Skeletal muscle tissue (tissue), 3 donors: ENCODE measurements at regions not wholly inside any gene's neighbourhood (a gene's known extent, or its start where the extent isn't known, plus 50 kb on each side); places are given as distances from the start of the nearest gene placed in this dataset.
"Not testable (repeated sequence)": the region's sequence is repeated elsewhere in the genome, so short reads cannot be mapped to it uniquely, and the experiment has no call there.

Experiments used
- H3K27ac ChIP-seq: one replicate; pipeline ENCODE4 v1.7.0; 2013; ENCODE audit warnings: mild to moderate bottlenecking, low read depth, low read length, inconsistent platforms
- H3K27me3 ChIP-seq, 3 donors: one replicate each; pipeline ENCODE4 v1.7.0; 2013; ENCODE audit warnings: low read length in 3 of 3; ENCODE audit not compliant: control insufficient read depth in 3 of 3, insufficient read depth in 3 of 3
- H3K36me3 ChIP-seq, 3 donors: one replicate each; pipeline ENCODE4 v1.7.0; 2013; ENCODE audit warnings: low read length in 3 of 3; ENCODE audit not compliant: control insufficient read depth in 3 of 3, insufficient read depth in 3 of 3
- H3K4me1 ChIP-seq, 3 donors: one replicate each; pipeline ENCODE4 v1.7.0; 2013; ENCODE audit warnings: low read length in 3 of 3, mild to moderate bottlenecking in 3 of 3; ENCODE audit not compliant: control insufficient read depth in 3 of 3, insufficient read depth in 3 of 3
- H3K4me3 ChIP-seq, 3 donors: one replicate each; pipeline ENCODE4 v1.7.0; 2013; ENCODE audit warnings: low read length in 3 of 3
- H3K9ac ChIP-seq, 3 donors: one replicate each; pipeline ENCODE4 v1.7.0; 2013; ENCODE audit warnings: low read length in 3 of 3, mild to moderate bottlenecking in 3 of 3, moderate library complexity in 2 of 3, low read depth in 1 of 3
- H3K9me3 ChIP-seq, 3 donors: one replicate each; pipeline ENCODE4 v1.7.0; 2013; ENCODE audit warnings: low read length in 3 of 3; ENCODE audit not compliant: control insufficient read depth in 3 of 3
- donor health status: Osteomylitis.

DNA sequence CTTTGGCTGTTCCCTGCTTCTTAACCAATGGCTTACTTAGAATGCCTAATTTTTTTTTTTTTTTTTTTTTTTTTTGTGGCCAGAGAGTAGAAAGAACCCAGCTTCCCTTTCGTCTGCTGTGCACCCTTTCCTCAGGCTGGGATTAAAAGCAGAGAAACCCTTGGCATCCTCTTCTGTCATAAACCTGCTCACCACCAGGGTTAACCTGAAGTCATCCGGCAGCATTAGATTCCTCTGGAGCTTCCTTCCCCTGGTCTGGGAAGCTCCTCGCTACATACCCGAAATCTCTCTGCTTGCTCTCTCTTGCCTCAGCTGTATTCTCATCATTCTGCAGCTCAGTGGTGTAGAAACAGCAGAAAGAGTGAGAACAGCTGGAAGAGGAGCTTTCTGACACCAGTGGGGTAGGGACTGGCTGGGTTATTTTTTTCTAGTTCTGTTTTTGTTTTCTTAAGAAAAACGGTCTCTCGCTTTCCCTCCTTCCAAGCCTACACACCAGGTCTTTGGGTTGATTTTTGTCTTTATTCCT, 339.0 kb upstream of the MEIS1 start:
- Histone ChIP-seq H3K27ac (no peak overlapping the region), H3K9me3 (peaks cover 0 to 2% (median 0%) of the 10 kb centered on the region in 3 donors), H3K4me3 (no peak overlapping the region), H3K9ac (no peak overlapping the region), H3K36me3 (no peaks in the 10 kb centered on the region), H3K27me3 (no peaks in the 10 kb centered on the region), H3K4me1 (no peaks in the 10 kb centered on the region)

DNA sequence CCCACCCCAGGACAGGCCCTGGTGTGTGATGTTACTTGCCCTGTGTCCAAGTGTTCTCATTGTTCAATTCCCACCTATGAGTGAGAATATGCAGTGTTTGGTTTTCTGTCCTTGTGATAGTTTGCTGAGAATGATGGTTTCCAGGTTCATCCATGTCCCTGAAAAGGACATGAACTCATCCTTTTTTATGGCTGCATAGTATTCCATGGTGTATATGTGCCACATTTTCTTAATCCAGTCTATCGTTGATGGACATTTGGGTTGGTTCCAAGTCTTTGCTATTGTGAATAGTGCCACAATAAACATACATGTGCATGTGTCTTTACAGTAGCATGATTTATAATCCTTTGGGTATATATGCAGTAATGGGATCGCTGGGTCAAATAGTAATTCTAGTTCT, 340.2 kb upstream of the MEIS1 start:
- H3K9me3 ChIP-seq, H3K4me1 ChIP-seq, H3K9ac ChIP-seq, H3K27me3 ChIP-seq, H3K36me3 ChIP-seq, H3K27ac ChIP-seq, H3K4me3 ChIP-seq: not testable (repeated sequence)

DNA sequence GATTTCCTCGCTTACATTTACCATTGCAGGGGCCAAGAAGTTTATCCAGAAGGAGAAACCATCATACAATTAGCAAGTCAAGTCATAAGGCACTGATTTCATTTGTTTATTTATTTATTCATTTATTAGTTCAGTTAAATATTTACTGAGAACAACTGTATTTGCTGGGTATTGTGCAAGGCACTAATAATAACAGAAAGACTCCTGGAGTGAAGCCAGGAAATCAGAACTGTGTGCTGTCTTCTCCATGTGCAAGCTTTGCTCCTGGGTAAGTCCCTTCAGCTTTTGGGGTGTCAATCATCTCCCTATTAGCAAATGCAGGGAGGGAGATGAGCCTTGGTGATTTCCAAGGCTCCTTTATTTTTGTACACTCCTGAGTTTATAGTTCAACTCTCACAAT, 341.6 kb upstream of the MEIS1 start:
- Histone ChIP-seq H3K9ac (no peak overlapping the region), H3K27me3 (no peaks in the 10 kb centered on the region), H3K27ac (no peak overlapping the region), H3K4me3 (no peak overlapping the region), H3K36me3 (no peaks in the 10 kb centered on the region), H3K9me3 (peaks cover 0 to 2% (median 0%) of the 10 kb centered on the region in 3 donors), H3K4me1 (no peaks in the 10 kb centered on the region)

DNA sequence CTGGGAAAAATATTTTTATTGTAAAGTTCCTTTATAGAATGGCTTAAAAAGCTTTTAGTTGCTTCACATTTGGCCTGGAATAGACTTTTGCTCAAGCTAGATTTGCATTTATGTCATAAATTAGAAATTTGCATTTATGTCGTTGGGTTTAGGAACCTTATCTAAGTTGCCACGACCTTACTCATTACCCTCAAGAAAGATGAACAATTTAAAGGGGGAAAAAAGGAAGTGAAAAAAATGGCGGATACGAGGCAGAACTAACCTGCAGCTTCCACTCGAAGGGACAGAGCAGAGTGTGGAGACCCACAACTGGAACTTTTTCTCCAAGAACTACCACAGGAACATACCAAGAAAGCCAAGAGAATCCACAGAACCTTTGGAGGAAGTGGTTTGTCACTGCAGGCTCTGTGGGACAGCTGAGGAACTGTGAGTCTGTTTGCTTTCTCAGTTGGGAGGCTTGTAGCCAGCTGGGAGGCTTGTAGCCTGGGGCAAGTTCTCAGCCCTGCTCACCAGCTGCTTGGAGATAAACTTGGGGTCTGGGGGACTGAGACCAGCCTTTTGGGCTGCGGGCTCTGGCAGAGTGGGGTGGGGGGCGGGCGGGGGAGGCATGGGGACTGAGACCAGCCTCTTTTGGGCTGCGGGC, 349.9 kb upstream of the MEIS1 start:
- Histone ChIP-seq H3K4me1 (no peaks in the 10 kb centered on the region), H3K36me3 (no peaks in the 10 kb centered on the region), H3K27ac (no peak overlapping the region), H3K4me3 (no peak overlapping the region), H3K9me3 (no peaks in the 10 kb centered on the region), H3K9ac (no peak overlapping the region), H3K27me3 (peaks cover 0 to 4% (median 0%) of the 10 kb centered on the region in 3 donors)

DNA sequence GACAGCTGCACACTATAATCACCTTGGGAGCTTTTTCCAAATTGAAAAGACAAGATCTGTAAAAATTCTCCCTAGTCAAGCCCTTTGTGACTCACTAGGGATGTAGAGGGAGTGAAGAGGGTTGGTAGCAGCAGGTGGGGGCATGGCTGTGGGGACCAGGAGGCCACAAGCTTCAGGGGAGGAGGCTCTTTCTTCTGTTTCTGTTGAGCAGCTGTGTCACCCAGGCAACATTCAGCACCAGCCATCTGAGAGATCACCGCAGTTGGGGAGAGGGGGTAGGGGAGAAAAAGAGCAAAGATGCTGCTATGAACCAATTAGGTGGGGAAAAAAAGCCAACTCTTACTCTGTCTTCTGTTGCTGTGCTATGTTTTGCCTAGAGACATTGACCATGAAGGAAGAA, 352.3 kb upstream of the MEIS1 start:
- no peak overlapping the region for H3K9ac ChIP-seq
- peaks cover 0 to 6% (median 0%) of the 10 kb centered on the region in 3 donors for H3K27me3 ChIP-seq
- no peaks in the 10 kb centered on the region for H3K4me1 ChIP-seq
- no peaks in the 10 kb centered on the region for H3K9me3 ChIP-seq
- H3K27ac ChIP-seq, result no peak overlapping the region
- H3K36me3 ChIP-seq, result no peaks in the 10 kb centered on the region
- H3K4me3 ChIP-seq, result no peak overlapping the region

DNA sequence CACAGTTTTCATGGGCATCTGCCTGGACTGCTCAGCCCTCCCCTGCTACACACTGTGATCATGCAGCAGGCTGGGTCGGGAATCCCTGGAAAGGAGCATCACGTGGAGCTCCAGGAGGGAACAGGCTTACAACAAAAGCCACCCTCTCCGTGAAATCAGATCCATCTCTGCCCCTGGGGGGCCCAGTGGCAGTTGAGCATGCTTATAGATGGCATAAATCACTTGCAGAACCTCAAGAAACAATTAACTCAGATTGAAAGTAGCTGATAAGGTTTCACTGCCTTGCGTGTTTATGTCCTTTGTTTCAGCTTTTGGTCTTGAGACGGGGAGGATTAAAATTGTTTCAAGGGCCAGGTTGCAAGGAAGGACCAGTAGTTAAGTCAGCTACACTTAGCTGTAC, 354.8 kb upstream of the MEIS1 start:
- Histone ChIP-seq H3K36me3 (no peaks in the 10 kb centered on the region), H3K27me3 (peaks cover 0 to 6% (median 0%) of the 10 kb centered on the region in 3 donors), H3K9ac (no peak overlapping the region), H3K9me3 (no peaks in the 10 kb centered on the region), H3K27ac (no peak overlapping the region), H3K4me1 (no peaks in the 10 kb centered on the region), H3K4me3 (no peak overlapping the region)

DNA sequence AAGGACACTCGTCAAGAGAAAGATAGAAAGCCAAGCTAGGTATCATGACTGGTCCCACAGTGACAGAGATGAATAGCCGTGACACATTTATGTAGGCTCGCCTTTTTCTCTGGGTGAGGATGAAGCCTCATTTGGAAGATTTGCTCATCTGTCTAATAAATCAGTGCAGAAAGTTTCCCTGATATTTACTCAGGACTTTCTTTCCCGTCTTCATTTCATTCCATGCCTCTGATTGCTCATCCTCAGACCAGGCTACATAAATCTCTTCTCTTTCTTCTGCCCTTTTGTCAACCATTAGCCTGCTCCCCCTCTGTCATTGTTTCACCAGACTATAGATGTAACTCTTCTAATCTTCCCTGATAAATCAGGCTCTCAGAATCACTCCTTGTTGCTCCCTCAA, 361.8 kb upstream of the MEIS1 start:
- H3K27me3 ChIP-seq, result no peaks in the 10 kb centered on the region
- H3K4me1 ChIP-seq, result no peaks in the 10 kb centered on the region
- no peak overlapping the region for H3K27ac ChIP-seq
- no peak overlapping the region for H3K9ac ChIP-seq
- H3K4me3 ChIP-seq, result no peak overlapping the region
- no peaks in the 10 kb centered on the region for H3K9me3 ChIP-seq
- no peaks in the 10 kb centered on the region for H3K36me3 ChIP-seq

DNA sequence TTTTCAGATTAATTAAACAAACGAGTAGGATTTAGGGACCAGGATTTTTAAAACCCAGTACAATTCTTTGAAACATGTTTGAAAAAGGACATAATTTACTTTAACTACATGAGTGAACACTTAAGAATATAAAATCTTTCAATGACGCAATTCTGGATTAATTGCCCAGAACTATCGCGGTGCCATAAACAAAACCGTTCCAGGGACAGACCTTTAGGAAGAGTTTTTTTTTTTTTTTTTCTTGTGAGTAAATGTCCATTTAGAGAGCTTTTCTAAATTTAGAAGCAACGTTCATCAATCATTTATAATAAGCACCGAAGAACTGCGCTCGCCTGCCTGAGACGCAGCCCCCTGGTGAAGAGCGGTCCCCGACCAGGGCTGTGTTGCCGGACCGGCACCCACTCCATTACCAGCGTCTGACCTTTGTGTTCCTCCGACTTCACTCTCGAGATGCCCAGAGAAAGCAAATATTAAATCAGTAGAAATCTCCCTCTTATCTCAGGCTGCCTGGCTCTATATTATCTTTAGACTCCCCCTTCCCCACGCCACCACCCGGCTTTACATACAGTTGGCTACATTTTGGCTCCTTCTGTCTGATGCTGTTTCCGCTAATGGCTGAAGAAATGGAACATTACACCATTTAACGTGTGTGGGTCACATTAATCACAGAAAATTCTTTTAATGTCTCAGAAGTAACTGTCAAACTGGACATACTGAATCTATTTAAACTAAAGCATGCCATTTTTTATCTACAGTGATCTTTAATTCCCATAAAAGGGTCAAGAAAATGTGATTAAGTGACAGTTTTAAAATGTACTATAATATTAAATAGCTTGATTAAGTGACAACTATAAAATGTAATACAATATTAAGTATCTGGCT, 364.0 kb upstream of the MEIS1 start:
- H3K9me3 ChIP-seq, result no peaks in the 10 kb centered on the region
- no peaks in the 10 kb centered on the region for H3K27me3 ChIP-seq
- H3K4me3 ChIP-seq, result no peak overlapping the region
- H3K36me3 ChIP-seq, result no peaks in the 10 kb centered on the region
- H3K27ac ChIP-seq, result no peak overlapping the region
- H3K4me1 ChIP-seq, result no peaks in the 10 kb centered on the region
- no peak overlapping the region for H3K9ac ChIP-seq

DNA sequence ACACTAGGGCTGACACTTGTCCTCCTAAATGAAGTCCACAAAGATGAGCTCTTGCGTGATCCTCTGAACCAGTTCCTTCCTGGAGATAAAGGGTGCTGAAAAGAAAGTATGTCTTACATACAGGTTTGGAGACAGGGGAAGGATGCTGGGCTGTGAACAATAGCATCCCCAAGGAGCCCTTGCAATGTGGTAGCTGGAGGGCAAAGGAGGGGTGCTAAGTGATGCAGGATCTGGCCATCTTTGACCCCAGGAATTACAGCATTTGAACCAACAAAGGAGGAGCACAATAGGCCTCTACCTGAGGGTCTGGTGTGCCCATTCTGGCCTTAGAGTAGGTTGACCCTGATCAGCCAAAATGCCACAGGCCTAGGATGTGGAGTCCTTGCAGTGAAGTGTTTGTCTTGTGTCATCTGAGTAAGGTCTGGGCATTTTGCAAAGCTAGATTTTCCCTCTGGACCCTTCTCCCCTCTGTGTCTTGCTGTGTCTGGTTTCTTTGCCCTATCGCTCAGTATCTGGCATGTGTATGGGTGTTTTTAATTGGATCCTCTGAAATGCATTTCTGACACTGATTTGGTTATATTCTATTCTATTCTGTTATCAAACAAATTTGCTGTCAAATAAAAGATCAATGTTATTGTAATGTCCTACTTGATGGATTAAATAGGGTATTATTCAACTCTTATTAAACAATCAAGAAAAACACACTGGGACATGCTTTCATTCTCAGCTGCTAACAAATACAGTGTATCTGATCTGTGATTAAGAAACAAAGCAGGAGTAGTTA, 364.8 kb upstream of the MEIS1 start:
- no peaks in the 10 kb centered on the region for H3K4me1 ChIP-seq
- H3K9ac ChIP-seq, result no peak overlapping the region
- no peaks in the 10 kb centered on the region for H3K27me3 ChIP-seq
- H3K36me3 ChIP-seq, result no peaks in the 10 kb centered on the region
- no peak overlapping the region for H3K4me3 ChIP-seq
- H3K27ac ChIP-seq, result no peak overlapping the region
- H3K9me3 ChIP-seq, result no peaks in the 10 kb centered on the region

DNA sequence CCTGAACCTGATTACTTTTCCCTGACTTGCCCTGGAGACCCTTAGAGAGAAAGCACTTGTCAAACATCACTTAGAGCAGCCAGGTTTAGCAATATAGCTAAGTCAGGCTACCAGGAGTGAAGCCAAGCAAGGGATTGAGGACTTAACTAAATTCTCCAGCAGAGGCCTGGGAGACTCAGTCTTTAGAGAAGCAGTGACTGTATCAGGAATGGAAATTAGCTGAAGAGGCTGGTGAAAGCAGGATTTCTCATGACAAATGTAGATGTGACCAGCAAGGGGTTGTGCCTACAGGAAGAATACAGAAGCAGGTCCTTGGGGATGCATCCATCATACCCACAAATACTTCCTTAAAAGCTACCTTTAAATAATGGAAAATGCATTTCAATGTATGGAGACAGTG, 368.9 kb upstream of the MEIS1 start:
- H3K27ac ChIP-seq, result no peak overlapping the region
- H3K4me1 ChIP-seq, result no peaks in the 10 kb centered on the region
- H3K27me3 ChIP-seq, result no peaks in the 10 kb centered on the region
- no peaks in the 10 kb centered on the region for H3K9me3 ChIP-seq
- no peaks in the 10 kb centered on the region for H3K36me3 ChIP-seq
- H3K9ac ChIP-seq, result no peak overlapping the region
- no peak overlapping the region for H3K4me3 ChIP-seq
